NCI-H1048 (cell line): ENCODE measurements at regions not wholly inside any gene's neighbourhood (a gene's known extent, or its start where the extent isn't known, plus 50 kb on each side); places are given as distances from the start of the nearest gene placed in this dataset.
A peak's percentile ranks its signal among the peaks of the same experiment; 100 is the strongest.

Experiments
- DNase-seq: peaks from one replicate; lab custom pipeline; 2025; lab: John Stamatoyannopoulos, UW

DNA sequence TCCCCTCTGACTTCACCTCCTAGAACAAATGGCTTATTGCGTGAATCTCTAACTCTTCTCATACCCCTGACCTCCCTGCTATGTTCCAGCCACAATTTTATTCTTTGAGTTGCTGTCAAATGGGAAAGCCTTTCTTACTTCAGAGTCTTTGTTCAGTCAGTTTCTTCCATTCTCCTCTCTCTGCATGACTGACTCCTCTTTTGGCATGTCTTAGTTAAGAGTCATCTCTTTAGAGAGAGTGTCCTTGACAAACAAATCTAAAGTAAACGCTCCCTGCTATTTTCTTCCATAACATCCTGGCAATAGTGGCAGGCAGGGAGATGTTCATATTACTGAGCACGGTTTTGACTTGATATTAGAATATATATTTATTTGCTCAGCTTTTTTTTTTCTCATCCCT, 170.7 kb upstream of the ERBB4 start:
- DNase-seq: no peak

DNA sequence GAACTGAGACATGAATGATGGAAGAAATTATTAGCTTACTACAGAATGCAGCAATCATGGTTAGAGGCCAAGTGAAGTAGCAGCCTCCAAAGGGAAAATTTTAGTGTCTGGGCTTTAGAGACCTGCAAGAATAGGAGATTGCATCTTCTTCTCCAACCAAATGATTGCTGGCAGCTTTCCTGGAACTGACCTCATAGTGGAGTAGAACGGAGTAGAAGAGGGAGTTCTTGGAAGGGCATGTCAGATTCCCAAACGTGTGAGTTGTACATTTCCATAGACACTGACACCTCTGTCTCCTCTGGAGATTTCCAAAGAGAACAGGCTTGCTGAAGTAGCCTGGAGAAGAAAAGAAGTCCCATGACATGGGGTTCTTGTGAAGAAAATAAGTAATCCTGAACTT, 169.8 kb upstream of the ERBB4 start:
- DNase-seq: no peak

DNA sequence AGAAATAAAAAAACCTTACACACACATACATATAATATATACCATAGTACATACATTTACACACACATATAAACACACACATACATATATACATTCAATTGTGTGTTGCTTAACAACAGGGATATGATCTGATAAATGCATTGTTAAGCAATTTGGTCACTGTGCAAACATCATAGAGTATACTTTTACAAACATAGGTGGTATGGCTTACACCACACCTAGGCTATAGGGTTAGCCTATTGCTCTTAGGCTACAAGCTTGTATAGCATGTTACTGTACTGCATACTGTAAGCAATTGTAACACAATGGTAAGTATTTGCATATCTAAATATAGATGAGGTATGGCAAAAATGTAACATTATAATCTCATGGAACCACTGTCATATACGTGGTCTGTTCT, 156.8 kb upstream of the ERBB4 start:
- DNase-seq: no peak

DNA sequence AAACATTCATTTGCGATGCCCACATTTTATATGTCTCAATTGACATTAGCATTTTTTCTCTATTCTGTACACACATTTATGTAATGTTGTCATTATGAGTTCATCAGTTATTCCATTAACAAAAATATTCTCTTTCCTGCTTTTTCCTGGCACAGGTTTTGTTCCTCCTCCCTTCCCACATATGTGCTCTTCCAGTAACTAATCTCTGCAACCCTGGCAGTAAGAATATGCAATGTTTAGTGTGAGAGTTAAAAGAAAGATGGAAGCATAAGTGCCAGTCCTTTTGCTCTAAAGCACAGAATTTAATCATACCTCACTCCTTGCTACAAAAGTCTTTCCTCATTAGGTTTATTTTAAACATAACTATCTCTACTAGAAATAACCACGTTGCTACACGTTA, 155.8 kb upstream of the ERBB4 start:
- no peak for DNase-seq

DNA sequence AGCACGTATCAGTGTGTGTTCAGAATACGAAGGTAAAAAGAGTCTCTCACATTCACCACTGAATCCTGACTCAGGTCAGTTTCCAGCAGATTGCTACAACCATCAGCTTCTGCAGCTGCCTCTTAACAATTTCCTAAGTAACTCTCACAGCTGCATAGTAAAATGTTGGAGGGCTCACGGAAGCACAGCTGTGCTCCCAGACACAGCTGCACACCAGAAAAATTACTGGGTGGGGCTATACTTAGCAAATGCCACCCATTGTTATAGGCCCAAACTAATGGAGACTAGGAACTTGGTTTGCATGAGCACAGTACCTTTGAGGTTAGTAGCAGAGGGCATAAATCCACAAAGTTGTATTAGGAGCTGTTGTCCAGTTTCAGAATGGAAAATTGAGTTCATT, 153.9 kb upstream of the ERBB4 start:
- no peak for DNase-seq

DNA sequence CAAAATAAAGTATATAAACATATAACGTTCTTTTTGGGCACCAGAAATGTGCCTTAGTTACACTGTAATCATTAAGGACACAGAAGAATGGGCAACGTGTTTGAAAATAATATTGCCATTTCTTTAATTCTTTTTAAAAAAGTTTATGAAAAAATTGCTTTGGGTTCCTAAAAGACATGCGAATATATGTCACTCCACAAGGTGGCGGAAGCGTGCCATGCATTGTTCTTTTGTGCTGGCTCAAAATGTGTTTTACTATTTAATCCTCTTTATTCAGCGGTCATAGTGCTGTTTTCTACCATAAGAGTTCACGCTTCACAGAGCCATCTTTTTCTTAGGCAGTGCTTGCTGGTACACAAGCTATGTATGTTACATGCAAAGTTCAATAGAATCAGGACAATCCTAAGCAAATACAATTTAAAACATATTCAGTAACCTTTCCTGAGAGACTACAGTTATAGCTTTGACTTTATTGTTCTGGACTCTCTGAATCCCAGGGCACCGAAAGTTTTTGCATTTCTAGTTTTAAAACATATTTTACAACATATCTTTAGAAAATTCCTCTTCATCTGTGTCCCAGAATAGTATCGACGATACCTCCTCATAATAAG, 147.8 kb upstream of the ERBB4 start:
- peak; percentile 6 for DNase-seq

DNA sequence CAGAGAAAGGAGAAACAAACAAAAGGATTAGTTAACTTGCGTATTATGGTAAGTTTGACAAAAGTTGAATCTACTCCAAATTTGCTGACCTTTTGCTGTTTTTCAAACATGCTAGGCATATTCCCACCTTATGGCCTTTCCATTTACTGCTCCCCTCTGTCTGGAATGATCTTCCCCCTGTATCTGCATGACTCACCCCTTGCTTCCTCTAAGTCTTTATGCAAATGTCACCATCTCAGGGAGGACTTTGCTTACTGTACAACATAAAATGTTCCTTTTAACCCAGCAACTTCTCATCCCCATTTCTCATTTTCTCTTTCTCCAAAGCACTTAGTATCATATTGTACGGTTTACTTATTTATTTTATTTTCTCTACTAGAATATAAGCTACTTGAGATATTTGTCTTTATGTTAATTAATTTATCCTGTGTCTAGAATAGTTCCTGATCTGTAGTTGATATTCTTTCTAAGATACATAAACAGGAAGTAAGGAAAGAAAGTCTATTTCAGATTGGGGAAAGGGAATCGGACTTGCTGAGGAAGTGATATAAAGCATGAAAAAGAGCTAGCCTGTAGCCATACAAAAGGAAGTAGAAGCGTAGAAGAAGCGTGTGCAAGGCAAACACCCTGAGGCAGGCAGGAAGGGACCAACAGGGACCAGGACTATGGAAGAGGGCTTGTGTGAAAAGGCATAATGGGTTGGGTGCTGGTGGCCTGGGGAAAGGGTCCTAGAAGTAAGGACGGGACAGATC, 144.9 kb upstream of the ERBB4 start:
- no peak for DNase-seq

DNA sequence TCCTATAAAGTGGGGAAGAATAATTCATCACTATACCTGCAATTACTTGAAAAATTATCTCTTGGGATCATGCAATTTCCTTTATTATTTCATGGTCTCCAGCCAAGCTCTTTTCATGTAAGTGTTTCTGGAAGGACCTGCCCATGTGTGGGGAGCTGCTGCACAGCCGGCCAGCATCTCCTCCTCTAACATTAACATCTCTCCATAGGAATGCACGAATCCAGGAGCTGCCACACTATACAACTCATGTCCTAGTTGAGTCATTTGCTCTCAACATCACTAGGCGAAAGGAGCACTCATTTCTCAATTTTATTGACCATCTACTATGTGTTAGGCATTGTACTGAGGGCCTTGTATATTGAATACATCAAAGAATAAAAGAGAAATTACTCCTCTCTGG, 144.3 kb upstream of the ERBB4 start:
- no peak for DNase-seq

DNA sequence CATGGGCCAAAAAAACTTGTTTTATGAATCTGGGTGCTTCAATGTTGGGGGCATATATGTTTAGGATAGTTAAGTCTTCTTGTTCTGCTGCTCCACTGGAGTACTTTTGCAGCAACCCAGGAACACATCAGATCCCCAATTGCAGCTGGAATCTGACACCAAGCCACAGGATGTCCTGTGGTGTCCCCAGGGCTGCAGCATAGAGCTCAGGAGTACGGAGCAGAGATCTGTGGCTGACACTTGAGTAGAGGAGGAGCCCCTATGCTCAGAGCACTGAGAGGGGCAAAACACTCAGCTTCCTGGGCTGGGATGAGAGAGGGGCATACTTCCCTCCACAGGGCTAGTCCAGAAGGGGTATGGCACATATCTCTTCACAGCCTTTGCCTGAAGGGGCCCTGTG, 138.9 kb upstream of the ERBB4 start:
- no peak for DNase-seq

DNA sequence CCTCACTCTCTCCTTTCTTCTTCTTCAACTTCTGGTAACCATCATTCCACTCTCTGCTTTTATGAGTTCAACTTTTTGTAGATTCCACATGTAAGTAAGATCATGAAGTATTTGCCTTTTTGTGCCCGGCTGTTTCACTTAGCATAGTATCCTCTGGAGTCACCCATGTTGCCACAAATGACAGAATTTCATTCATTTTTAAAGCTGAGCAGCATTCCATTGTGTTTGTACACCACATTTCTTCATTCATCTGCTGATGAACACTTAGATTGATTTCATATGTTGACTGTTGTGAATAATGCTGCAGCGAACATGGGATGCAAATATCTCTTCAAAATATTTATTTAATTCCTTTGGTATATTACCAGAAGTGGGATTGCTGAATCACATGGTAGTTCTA, 133.6 kb upstream of the ERBB4 start:
- no peak for DNase-seq

DNA sequence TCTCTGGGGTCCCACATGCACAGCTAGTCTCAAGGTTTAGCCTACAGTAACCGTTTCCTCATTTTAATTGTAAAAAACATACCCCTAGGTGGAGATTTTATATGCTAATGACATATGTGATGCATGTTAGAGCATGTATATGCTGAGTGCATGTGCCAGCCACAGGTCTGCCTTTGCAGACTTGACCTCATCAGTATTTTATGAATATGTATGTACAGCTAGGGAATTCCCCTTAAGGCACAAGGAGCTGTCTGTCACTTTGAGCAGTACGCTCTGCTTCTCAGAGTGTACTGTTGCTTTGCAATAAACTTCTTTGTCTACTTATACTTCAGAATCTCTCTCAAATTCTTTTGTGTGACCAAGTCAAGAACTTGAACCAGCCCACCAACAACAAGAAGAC, 131.2 kb upstream of the ERBB4 start:
- DNase-seq: no peak

DNA sequence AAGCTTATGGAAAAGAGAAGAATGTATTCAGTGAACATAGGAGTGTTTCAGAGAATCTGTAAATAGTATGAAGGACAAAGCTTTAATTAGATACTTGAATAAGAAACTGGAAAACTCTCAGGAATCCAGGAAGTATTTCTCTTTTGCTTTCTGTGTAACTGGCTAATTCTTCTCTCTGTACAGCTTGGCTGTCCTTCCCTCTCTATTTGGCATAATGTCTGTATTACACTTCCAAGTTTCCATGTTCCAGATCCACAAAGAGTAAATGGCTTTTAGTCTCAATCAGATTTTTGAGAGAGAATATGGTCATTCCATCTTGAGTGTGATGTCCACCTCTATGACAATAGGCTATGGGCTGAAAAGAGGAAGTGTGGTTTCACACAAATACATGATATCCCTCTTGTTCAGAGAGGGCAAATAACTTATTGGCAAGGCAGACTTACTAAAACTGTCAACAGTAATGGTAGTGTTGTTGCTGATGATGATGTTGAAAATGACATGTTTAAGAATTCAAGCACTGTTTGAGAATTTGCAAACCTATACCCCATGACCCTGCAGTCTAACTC, 129.2 kb upstream of the ERBB4 start:
- DNase-seq: no peak

DNA sequence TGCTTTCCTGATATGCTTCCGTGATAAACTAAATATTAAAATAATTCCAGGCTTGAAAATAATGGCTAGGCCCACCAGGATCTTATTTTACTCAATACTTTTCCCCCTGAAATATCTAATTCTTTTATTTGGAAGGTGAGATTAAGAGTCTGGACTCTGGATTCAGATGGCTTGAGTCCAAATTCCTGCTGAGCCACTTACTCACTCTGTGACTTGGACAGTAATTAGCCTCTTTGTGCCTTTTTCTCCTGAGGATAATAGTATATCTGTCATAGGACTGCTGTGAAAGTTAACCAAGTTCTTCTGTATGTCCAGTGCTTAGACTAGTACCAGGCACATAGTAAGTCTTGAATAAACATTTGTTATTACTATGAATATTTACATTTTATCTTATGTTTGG, 127.3 kb upstream of the ERBB4 start:
- DNase-seq: no peak

DNA sequence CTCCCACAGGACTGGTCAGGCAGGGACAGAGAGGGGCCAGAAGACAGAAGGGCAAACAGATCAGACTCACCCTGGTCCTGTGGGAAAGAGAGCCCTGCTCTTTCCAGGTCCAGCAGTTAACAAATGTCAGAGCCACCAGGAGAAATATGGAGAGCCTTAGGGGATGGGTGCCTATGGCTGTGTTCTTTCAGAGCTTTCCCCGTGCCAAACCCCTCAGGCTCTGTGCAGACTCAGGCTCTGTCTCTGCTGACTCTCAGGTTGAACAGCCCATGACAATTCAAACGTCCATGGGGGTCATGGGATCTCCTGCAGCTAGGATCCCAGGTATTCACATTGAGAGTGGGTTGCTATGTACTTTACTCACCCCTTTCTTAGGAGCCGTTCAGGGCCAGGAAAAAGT, 120.8 kb upstream of the ERBB4 start:
- no peak for DNase-seq

DNA sequence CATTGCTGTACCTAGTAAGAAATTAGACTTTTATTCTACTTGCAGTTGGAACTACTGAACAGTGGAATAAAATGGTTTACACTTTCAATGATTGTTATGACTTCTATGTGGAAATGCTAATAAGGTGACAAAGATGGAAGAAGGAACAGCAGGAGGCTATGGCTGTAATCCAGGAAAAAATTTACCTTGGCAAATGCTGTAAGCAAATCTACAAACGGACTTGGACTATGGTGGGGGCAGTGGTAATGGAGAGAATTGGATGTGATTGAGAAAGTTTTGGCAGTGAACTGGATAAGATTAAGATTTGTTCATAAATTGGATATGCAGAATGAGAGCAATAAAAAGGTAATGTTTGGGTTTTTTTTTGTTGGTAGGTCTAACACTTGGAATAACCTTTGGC, 111.0 kb upstream of the ERBB4 start:
- DNase-seq: no peak

DNA sequence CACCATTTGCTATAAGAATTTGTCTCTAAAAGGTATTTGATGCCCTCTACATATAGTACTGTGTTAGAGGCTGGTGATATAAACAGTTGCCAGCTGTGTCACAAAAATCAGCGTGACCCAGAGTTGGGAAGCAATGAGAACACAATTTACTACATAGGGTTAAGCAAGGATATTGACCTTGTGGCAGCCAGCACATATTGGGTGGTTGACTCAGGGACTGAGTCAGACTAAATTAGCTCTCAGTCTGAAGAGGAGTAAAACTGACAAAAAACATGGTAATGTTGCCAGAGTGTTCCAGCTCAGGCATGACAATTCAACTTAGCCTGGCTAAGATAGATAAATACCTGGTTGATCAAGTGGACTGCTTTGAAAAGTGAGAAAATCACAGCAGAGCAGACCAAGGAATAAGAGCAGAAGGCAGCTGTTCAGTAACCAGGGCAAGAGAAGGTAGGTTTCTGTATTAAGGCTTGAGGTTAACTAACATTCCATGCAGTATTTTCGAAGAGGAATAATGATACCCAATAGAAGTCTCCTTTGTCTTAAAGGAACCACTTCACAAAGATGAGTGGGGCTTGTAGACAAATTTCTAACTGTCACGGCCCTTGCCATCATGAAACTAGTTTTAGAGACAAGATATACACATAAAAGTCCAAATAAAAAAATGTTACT, 108.2 kb upstream of the ERBB4 start:
- no peak for DNase-seq

DNA sequence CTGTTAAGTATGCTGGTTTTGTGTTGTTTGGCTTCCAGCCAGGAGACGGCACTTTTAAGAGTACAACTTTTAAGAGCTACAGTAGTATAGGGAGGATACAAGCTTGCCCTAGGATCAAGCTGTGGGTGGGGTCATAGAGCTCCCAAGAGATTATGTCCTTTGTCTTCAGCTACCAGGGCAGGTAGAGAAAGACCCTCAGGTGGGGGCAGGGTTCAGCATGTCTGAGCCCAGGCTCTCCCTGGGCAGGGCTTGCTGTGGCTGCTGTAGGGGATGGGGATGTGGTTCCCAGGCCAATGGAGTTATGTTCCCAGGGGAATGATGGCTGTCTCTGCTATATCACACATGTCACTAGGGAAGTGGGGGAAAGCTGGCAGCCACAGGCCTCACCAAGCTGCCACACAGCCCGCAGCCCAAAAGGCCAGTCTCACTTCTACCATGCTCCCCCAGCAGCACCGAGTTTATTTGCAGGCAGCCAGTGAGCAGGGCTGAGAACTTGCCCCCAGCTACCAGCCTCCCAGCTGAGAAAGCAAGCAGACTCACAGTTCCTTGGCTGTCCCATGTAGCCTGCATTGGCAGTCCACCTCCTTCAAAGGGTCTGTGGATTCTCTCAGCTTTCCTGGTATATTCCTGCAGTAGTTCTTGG, 105.7 kb upstream of the ERBB4 start:
- no peak for DNase-seq

DNA sequence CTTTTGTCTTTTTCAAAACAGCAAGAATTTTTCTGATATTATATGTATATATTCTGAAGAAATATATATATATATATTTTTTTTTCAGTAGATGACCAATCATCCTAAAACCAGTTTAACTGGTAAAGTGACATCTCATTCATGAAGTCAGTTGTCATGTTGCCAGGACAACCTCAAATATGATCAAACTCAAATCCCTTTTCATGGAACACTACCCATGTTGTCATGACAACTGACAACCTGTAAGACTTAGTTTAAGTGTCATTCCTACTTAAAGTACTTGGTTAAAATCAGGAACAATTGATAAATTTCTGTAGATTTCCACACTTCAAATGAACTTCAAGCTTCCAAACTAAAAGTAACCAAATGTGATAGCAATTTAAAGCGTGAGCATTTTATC, 101.8 kb upstream of the ERBB4 start:
- DNase-seq: no peak

DNA sequence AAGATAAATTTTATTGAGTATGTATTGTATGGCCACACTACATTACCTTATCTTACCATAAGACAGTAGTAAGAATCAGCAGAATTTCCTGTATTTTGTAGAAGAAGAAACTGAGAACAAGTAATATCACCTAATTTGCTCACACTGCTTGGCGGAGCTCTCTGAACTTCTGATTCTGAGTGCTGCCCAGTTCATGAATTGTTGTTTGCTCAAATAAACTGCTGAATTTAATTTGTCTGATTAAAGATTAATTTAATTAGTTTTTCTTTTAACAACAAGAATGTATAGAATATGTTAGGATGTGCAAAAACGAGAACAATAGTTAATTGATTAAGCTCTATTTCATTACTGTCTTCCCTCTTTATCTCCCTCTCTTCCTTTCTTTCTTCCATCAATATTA, 100.1 kb upstream of the ERBB4 start:
- no peak for DNase-seq

DNA sequence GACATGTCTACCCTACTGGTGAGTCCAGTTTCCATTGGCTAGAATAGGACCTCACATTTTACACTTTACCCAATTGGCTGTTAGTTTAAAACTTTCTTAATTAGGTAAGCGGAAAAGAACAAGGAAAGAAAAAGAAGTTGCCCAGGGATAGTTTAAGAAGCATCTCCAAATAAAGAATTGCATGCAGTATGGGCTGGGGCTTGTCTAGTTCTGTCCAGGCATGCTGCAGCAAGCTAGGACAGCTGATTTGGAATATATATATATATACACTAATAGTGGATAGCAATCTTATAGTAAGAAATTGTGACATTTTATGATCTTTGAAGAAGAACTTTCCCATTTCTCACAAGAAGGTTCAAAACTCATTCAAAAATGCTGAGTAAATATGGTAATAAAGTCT, 90.0 kb upstream of the ERBB4 start:
- no peak for DNase-seq

DNA sequence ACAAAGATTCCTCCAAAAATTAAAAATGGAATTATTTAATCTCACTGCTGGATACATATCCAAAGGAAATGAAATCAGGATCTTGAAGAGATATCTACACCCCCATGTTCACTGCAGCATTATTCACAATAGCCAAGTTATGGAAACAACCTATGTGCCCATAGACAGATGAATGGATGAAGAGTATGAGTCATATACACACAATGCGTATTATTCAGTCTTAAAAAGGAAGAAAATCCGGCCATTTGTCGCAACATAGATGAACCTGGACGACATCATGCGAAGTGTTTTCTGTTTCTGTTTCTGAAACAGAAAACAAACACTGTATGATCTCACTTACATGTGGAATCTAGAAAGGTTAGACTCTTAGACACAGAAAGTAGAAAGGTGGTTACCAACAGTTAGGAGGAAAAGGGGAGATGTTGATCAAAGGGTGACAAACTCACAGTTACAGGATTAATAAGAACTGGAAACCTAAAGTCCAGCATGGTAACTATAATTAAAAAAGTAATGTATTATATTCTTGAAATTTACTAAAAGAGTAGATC, 87.8 kb upstream of the ERBB4 start:
- DNase-seq: no peak

DNA sequence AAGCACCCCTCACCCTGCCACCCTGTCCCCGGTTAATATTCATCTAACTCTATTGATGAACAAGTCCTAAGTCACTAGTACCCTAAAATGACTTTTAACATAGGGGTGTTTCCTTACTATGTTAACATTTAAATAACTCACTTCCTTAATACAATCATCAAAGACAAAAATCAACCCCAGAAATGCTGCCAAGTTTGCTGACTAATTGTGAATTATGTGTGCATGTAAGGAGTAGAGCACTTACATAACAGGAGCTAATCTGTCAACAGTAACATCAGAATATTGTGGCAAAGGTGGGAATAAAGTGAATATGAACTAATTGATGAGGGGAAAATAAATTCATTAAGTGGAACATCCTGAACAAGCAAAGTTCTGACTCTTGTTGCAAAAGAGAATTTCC, 81.4 kb upstream of the ERBB4 start:
- no peak for DNase-seq

DNA sequence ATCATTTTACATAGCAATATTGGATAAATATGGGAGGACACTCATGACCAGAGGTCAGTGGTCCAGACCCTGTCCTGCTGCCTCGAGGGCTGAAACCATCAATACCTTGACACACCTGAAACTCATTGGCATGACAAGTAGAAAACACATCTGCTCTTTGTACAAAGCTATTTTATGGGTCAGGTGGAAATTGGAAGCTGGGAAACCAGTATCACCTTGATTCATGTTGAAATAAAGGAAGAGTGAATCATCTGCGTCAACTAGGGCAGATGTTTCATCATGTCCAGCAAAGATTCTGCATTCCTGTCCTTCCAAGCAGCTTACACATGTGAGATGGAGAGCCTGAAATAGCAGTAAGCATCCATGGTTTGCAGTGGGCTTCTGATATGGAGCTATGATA, 80.0 kb upstream of the ERBB4 start:
- DNase-seq: no peak
